ENCODE measurements at regions not wholly inside any gene's neighbourhood (a gene's known extent, or its start where the extent isn't known, plus 50 kb on each side); places are given as distances from the start of the nearest gene placed in this dataset.

DNA sequence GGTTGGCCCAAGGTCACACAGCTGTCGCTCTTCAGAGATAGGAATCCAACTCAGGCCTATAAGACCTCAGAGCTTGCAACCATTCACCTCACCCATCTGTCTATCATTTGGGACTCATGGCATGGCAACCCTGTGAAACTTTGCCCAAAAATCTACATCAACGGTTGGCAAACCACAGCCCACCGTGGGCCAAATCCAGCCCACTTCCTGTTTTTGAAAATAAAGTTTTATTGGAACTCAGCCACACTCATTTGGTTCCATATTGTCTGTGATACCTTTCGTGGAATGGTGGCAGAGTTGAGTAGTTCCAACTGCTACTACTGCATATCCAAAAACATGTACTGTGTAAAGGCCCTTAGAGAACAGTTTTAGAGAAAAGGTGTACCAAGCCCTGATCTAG lies 307.8 kb downstream of the MN1 start:
- DNase-seq (ENCODE audit: low read depth in 2 of 3, low spot score in 2 of 3) = peak in 1 of 3 donors; percentile 31

DNA sequence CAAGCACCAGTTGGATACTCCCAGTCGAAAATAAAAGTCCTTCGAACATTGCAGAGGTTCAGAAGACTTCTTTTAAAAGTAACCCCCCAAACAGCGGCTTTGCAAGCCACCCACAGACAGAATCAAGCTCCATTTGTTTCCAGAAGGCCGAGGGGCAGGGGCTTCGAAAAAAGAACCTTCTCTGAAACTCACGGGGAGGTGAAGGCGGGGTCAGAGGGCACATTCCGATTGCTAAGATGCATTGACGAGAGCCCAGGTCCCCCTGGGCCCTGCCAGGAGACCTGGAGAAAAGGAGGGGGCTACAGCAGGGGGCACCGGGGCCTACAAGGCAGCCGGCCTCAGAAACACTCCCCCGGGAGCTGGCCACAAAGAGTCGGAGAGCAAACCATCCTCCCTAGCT lies 306.8 kb downstream of the MN1 start:
- no peak for DNase-seq (ENCODE audit: low read depth in 2 of 3, low spot score in 2 of 3)

DNA sequence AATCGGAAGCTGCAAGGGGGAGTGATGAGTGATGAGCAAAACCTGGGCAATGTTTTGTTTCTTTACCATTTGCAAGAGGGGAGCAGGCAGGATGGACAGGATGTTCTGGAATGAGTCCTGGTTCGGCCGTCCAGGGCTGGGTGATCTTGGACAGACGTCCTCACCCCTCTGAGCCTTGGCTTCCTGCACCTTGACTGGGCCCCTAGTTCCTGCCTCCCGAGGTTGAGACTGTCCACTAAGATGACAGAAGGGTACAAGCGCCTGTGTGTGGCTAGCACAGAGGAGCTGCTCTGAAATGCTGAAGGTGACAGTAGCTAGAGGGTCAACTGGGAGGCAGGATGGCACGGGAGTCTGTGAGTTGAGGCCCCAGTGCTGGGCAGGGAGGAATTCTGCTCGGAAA lies 306.2 kb downstream of the MN1 start:
- no peak for DNase-seq (ENCODE audit: low read depth in 2 of 3, low spot score in 2 of 3)

GRCh38 chr22:27499121-27499520 lies 302.4 kb downstream of the MN1 start:
- no peak for DNase-seq (ENCODE audit: low read depth in 2 of 3, low spot score in 2 of 3)

GRCh38 chr22:27501191-27501936 lies 300.2 kb downstream of the MN1 start:
- DNase-seq (ENCODE audit: low read depth in 2 of 3, low spot score in 2 of 3) = no peak

- DNase-seq (ENCODE audit: low read depth in 2 of 3, low spot score in 2 of 3) = no peak
Measured at GRCh38 chr22:27502327-27502726, 299.2 kb downstream of the MN1 start.

DNA sequence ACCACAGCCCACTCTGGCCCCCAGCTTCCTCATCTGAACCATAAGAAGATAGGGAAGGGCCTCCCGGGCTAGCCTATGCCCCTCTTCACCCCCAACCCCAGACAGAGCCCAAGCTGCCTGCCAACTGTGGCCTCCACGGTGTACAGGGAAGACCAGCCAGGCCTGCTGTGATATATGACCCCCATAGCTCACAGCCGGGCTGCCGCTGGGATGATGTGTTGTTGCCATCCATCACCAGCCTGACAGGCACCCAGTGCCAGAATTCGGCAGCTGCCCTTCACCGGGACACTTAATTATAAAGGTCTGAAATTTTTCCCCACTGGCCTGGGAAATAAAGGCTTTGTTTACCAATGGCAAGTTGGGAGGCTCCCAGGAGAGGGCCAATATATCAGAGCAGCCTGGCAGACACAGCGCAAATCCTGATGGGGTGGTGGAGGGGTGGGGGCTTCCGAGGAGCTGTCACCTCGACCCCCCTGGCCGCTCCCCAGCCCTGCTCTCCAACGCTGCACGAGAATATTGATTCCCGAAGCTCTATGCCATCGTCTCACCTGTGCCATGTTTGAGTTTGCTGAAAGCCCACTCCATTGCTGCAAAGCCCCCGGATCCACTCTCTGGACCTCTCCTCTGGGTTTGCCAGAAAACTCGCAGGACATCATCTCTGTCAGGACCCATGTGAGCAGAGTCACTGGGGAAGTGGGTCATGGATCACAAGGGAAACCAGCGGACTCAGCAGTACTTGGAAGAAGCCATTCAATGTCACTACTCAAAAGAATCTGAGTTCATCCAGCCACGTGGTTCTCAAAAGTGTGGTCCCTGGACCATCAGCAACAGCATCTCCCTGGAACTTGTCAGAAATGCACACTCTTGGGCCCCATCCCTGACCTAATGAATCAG lies 296.9 kb downstream of the MN1 start:
- no peak for DNase-seq (ENCODE audit: low read depth in 2 of 3, low spot score in 2 of 3)

DNA sequence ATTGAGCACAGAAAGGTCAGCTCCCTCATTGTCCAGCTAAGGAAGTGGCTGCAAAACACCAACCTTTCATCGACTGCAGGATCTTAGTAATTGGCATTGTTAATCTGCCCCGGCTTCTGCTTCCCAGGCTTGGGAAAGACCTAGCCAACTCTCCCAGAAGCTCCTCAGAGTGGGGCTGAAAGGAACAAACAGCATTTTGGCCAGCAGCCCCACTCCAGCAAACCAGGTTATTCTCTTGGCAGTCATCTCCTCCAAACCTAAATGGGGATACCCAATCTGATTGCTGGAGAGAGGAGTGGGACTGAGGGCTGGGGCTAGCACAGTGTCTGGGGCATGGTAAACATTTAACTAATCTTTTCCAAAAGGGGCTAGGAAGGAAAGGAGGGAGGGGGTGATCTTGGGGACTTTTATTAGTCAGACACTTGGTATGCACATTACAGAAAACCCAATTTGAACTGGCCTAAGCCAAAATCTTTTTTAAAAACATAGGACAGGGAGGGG lies 294.4 kb downstream of the MN1 start:
- DNase-seq (ENCODE audit: low read depth in 2 of 3, low spot score in 2 of 3) = no peak

DNA sequence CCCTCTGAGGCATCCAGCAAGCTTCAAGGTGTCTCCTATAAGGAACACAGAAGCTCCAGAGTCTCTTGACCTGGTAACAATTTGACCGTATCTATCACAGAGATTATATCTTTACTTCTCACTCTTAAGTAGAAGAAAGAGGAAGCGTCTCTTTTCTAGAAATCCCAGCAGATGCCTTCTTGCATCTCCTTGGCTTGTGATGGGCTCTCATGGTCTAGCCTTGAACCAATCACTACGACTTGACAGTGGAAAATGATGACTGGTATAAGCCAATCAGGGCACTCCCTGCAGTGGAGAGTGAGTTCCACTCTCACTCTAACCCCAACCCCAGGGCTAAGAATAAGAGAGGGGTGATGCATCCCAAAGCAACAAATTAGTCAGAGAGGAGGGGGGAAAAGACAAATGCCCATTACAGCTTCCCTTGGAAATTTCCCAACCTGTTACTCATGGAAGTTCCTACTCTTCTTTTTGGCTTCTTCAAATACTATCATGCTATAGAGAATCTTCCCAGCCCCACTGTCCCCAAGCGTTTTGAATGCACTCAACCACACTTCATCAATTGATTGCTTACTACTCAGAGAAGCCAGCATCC lies 293.5 kb downstream of the MN1 start:
- DNase-seq (ENCODE audit: low read depth in 2 of 3, low spot score in 2 of 3) = peak in 1 of 3 donors; percentile 12

GRCh38 chr22:27509132-27509920 lies 292.2 kb downstream of the MN1 start:
- DNase-seq (ENCODE audit: low read depth in 2 of 3, low spot score in 2 of 3) = no peak

DNA sequence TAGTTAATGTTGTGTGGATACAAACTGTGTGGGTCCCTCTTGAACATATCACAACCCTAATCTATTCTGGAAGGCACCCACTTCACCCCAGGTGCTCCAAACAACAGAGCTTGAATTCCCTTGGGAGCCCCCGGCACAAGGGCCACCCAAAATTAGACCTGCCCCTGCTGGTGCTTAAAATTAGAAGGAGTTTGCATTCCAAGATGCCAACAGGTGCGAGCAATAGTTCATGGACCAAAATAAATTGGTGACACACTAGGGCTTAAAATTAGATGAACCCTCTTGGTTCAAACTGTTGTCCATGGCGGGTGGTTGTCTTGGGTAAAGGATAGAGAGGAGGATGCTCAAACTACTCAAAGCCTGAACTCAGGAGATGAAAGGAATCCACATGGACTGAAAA lies 291.5 kb downstream of the MN1 start:
- DNase-seq (ENCODE audit: low read depth in 2 of 3, low spot score in 2 of 3) = no peak

DNA sequence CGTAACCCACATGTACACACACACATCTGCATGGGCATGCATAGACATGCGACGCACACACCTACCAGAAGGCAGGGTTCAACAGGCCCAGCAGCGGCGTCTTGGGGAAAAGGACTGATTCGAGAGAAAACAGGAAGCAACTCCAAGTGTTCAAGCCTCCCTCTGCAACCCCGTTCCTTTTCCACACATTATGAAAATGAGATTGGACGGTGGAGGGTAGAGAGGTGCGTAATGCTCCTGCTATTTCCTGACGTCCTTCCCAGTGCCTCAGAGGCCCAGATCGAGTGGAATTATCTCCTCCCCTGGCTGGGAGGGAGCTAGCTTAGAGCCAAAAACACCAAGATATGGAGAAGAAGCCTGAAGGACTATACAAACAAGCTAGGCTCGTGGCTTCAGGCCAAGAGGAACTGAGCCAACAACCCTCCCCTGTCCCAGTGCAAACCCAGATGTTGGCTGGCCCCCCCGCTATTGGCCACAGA lies 289.2 kb downstream of the MN1 start:
- peak in 1 of 3 donors; percentile 37 for DNase-seq (ENCODE audit: low read depth in 2 of 3, low spot score in 2 of 3)

- no peak for DNase-seq (ENCODE audit: low read depth in 2 of 3, low spot score in 2 of 3)
Measured at GRCh38 chr22:27513021-27513420, 288.5 kb downstream of the MN1 start.

- no peak for DNase-seq (ENCODE audit: low read depth in 2 of 3, low spot score in 2 of 3)
Measured at GRCh38 chr22:27514601-27515523, 286.7 kb downstream of the MN1 start.

DNA sequence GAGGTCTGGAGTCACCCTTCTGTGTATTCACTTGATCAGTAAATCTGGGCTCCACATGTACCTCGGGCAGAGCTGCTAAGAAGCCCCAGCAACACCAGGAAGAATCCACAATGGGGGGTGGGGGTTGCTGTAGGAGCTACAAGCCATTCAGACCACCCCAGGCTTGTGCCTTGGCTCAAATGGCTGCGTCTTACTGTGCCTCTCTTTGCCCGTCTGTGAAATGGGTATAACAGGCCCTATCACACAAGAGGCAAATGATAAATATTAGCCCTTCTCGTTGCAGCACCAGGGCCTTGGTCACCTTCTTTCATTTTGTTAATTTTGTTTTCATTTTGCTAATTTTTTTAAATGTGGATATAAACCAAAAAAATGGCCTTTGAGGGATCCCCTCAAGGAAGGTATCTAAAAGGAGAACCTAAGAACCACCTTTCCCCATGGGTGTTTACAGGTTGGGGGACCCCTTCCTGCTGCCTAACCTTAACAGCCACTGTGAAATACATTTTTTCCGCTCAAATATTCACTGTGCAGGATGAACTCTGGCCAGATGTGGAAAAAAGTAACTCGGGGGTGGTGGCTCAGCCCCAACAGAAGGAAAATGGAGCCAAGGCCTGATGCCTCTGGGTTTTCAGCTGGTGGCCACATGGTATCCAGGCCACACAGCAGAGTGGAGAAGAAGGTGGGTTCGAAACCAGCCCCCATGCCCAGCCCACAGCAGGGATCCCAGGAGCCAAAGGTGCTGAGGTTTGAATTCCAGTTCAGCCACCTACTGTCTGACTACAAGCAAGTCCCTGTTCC lies 284.0 kb downstream of the MN1 start:
- no peak for DNase-seq (ENCODE audit: low read depth in 2 of 3, low spot score in 2 of 3)

DNA sequence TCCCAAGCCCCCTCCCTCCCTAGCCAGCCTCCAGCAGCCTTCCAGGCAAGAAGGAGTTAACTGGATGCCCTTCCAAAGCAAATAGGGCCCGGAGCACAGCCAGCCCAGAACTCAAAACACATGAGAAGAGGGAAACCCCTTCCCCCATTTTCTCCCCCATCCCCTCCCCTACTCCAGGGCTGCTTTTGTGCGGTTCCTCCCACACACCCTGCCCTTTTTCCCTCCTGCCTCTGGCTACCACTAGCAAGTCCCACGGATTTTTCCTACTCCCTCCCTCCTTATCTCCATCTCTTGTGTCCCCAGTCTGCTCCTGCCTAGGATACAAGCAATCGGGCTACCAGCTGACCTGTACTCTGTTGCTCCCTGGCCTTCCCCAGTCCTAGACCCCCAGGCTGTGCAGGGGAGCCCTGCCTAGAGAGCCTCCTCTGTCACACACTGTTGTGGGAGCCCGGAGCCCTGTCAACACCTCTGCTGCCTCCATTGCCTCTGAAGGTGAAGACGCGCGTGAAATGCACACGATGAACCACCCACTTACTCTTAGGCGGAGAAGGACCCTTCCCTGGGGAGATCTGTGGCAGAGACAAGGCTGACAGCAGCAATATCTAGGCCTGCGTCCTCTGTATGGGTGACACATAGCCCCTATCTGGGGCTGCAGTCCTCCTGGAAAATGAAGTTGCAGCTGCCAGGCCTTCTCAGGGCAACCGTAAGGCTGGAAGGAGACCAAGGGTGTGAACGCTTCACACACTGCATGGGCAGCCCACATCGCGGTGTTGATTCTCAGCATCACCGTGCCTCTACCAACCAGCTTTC lies 282.8 kb downstream of the MN1 start:
- DNase-seq (ENCODE audit: low read depth in 2 of 3, low spot score in 2 of 3) = no peak

GRCh38 chr22:27523711-27524110 lies 277.8 kb downstream of the MN1 start:
- DNase-seq (ENCODE audit: low read depth in 2 of 3, low spot score in 2 of 3) = no peak

DNA sequence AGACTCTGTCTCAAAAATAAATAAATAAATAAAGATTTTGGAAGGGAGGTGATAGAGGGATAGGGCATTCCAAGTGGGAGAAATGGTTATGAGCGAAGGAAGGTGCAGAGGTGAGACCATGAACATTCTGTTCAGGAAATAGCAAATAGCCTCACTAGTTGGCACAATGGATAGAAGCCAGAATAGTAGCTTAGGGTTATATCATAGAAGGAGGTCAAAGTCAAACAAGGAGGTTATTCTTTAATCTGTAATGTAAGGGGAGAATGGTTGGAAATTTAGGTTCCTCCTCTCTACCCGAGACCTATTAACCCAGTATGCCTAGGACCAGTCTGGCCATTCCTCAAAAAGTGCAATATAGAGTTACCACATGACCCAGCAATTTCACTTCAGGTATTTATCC lies 275.8 kb downstream of the MN1 start:
- no peak for DNase-seq (ENCODE audit: low read depth in 2 of 3, low spot score in 2 of 3)

Data from hematopoietic multipotent progenitor cell (in vitro differentiated cells).